OCI-LY7 (cell line): ENCODE measurements at regions not wholly inside any gene's neighbourhood (a gene's known extent, or its start where the extent isn't known, plus 50 kb on each side); places are given as distances from the start of the nearest gene placed in this dataset.

Source experiments
- BruUV-seq: library from RNA; stranded (reverse); fragments of 400-500 nt; replicated peaks from 2 replicates; lab custom pipeline; 2021; lab: Mats Ljungman, UMichigan
- CTCF ChIA-PET: fragments of 300-600 bp; sonication (Branson Sonifier 250); formaldehyde crosslinking; loops from one replicate; lab custom pipeline; 2022; ENCODE audit warnings: antibody characterized with exemption; ENCODE audit not compliant: unreplicated experiment; lab: Charles Lee
- POLR2A ChIA-PET: fragments of 300-600 bp; sonication (Branson Sonifier 250); formaldehyde crosslinking; loops from one replicate; lab custom pipeline; 2022; ENCODE audit warnings: antibody characterized with exemption; lab: Charles Lee
- DNase-seq: peaks from one replicate; pipeline ENCODE4 v3.0.0-alpha.2; 2015; ENCODE audit warnings: low spot score
- H2AFZ ChIP-seq: fragments of 200-600 bp; sonication (generic), shearing (Covaris generic); 2 replicates; pipeline ENCODE4 v1.6.1; 2014; ENCODE audit warnings: mild to moderate bottlenecking, antibody characterized with exemption, low read length, moderate library complexity
- H3K27ac ChIP-seq: fragments of 200-600 bp; sonication (generic); 2 replicates; pipeline ENCODE4 v1.5.1; 2014; ENCODE audit warnings: mixed run types, low read depth, mild to moderate bottlenecking, moderate library complexity, low read length, inconsistent platforms; ENCODE audit not compliant: poor library complexity, severe bottlenecking
- H3K36me3 ChIP-seq: fragments of 200-600 bp; sonication (generic); 2 replicates; pipeline ENCODE4 v1.6.1; 2014; ENCODE audit warnings: mild to moderate bottlenecking, antibody characterized with exemption, low read length, moderate library complexity, mixed read lengths; ENCODE audit not compliant: insufficient read depth
- H3K4me1 ChIP-seq: fragments of 200-600 bp; sonication (generic); 2 replicates; pipeline ENCODE4 v1.5.1; 2014; ENCODE audit warnings: mild to moderate bottlenecking, low read length; ENCODE audit not compliant: insufficient read depth, poor library complexity, severe bottlenecking
- H3K4me2 ChIP-seq: fragments of 200-600 bp; sonication (generic); 2 replicates; pipeline ENCODE4 v1.6.1; 2014; ENCODE audit warnings: mild to moderate bottlenecking, low read length
- H3K4me3 ChIP-seq: fragments of 200-600 bp; sonication (generic); 2 replicates; pipeline ENCODE4 v1.5.1; 2014; ENCODE audit warnings: mild to moderate bottlenecking, low read depth, low read length; ENCODE audit not compliant: poor library complexity, severe bottlenecking
- H3K79me2 ChIP-seq: fragments of 200-600 bp; sonication (generic); 2 replicates; pipeline ENCODE4 v1.6.1; 2016; ENCODE audit warnings: low read depth, mild to moderate bottlenecking, low read length, moderate library complexity, mixed read lengths; ENCODE audit not compliant: insufficient read depth
- H3K9me2 ChIP-seq: fragments of 200-600 bp; sonication (generic); 2 replicates; pipeline ENCODE4 v1.6.1; 2016; ENCODE audit warnings: mild to moderate bottlenecking, low read length, mixed read lengths; ENCODE audit not compliant: insufficient read depth
- H3K9me3 ChIP-seq: fragments of 200-600 bp; sonication (generic); 2 replicates; pipeline ENCODE4 v1.6.1; 2014; ENCODE audit warnings: mild to moderate bottlenecking, mixed run types, low read length, mixed read lengths
- H4K20me1 ChIP-seq: fragments of 200-600 bp; sonication (generic); 2 replicates; pipeline ENCODE4 v1.6.1; 2014; ENCODE audit warnings: mild to moderate bottlenecking, antibody characterized with exemption, low read length, moderate library complexity, mixed read lengths; ENCODE audit not compliant: insufficient read depth
- EZH2phosphoT487 ChIP-seq: fragments of 200-600 bp; sonication (generic); IDR thresholded peaks from 2 replicates; pipeline ENCODE4 v1.6.1; 2018; ENCODE audit warnings: low read depth, borderline replicate concordance, mild to moderate bottlenecking, mixed run types, antibody characterized with exemption, low read length, moderate library complexity, mixed read lengths
- intact Hi-C: fragments of 100-400 bp; cut with micrococcal nuclease; formaldehyde crosslinking; loops from one replicate; pipeline ENCODE4 v1.10.0; 2022; ENCODE audit not compliant: unreplicated experiment
- TF ChIP-seq, protein P1 (sequence below): fragments of 200-600 bp; sonication (generic); conservative IDR thresholded peaks from 2 replicates; pipeline ENCODE4 v1.5.1; 2014; ENCODE audit warnings: mild to moderate bottlenecking, antibody characterized with exemption, low read length, moderate library complexity, mixed read lengths

DNA sequence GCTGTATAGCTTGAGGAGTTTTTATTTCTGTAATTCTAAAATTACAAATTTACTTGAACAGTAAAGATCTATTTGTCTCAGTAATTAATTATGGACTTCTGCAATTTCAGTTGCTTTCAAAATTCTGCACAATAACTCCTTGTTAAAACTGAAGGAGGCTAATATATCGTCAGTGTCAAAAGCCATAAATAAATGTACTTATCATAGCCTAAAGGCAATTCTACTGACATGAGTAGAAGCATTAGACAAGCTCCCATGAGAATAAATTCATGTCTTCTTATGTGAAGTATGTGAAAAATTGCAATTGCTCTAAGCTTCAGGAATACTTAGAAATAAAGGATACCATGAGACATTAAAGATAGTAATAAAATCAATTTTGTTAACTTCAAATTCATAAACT is 381.2 kb upstream of the PCDH10 start:
- ChIA-PET POLR2A (no interaction called here), CTCF (no interaction called here)
- BruUV-seq: no TSS peak
- Histone ChIP-seq H3K9me3 (no peaks in the 10 kb centered on the region), H3K36me3 (no peaks in the 10 kb centered on the region), H3K27ac (no peak overlapping the region), H3K4me2 (no peak overlapping the region), H4K20me1 (no peaks in the 10 kb centered on the region), H3K9me2 (no peaks in the 10 kb centered on the region), H3K79me2 (no peaks in the 10 kb centered on the region), H3K4me3 (no peak overlapping the region), H2AFZ (no peak overlapping the region), H3K4me1 (no peaks in the 10 kb centered on the region)
- no peak for TF ChIP-seq EZH2phosphoT487
- TF ChIP-seq, protein P1, sequence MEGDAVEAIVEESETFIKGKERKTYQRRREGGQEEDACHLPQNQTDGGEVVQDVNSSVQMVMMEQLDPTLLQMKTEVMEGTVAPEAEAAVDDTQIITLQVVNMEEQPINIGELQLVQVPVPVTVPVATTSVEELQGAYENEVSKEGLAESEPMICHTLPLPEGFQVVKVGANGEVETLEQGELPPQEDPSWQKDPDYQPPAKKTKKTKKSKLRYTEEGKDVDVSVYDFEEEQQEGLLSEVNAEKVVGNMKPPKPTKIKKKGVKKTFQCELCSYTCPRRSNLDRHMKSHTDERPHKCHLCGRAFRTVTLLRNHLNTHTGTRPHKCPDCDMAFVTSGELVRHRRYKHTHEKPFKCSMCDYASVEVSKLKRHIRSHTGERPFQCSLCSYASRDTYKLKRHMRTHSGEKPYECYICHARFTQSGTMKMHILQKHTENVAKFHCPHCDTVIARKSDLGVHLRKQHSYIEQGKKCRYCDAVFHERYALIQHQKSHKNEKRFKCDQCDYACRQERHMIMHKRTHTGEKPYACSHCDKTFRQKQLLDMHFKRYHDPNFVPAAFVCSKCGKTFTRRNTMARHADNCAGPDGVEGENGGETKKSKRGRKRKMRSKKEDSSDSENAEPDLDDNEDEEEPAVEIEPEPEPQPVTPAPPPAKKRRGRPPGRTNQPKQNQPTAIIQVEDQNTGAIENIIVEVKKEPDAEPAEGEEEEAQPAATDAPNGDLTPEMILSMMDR: no peak
- intact Hi-C loops: no loop called here
- no peak for DNase-seq

DNA sequence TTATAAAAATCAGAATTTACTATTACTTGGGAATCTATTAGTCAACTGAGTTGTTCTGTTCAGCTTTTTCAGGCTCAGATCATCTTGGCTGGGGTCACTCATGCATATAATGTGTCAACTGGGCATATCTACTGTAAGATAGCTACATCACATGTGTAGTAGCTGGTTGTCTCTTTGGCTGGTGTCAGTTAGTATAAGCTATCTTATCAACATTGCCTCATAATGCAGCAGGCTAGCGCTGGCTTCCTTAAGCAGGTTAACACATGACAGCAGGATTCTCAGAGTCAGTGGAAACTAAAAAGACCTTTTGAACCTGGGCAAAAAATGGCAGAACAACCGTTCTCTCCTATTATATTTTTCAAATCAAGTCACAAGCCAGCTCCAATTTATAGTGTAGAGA is 378.3 kb upstream of the PCDH10 start:
- no peak for DNase-seq
- Histone ChIP-seq H3K4me2 (no peak overlapping the region), H3K9me3 (no peaks in the 10 kb centered on the region), H3K4me1 (no peaks in the 10 kb centered on the region), H3K79me2 (no peaks in the 10 kb centered on the region), H3K36me3 (no peaks in the 10 kb centered on the region), H3K4me3 (no peak overlapping the region), H3K9me2 (no peaks in the 10 kb centered on the region), H2AFZ (no peak overlapping the region), H4K20me1 (no peaks in the 10 kb centered on the region), H3K27ac (no peak overlapping the region)
- intact Hi-C loops: no loop called here
- no TSS peak for BruUV-seq
- no peak for TF ChIP-seq EZH2phosphoT487
- TF ChIP-seq, protein P1: no peak
- POLR2A ChIA-PET: interaction anchor here (0.6 to 0.9 kb wide), 4 partner anchors 7 to 105 kb away, joined by 3 read pairs; no protein-coding TSS in a partner anchor
- CTCF ChIA-PET: no interaction called here

DNA sequence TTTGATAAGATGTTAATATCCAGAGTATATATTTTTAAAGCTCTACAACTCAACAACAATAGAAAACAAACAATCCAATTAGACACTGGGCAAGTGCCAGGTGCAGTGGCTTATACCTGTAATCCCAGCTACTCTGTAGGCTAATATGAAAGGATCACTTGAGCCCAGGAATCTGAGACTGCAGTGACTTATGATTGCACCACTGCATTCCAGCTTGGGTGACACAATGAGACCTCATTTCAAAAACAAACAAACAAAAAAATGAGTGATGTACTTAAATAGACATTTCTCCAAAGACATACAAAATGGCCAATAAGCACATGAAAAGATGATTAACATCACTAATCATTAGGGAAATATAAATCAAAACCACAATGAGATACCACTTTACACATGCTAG is 356.8 kb upstream of the PCDH10 start:
- no peak for DNase-seq
- Histone ChIP-seq H3K79me2 (no peaks in the 10 kb centered on the region), H2AFZ (no peak overlapping the region), H3K27ac (no peak overlapping the region), H3K4me1 (no peaks in the 10 kb centered on the region), H3K4me2 (no peak overlapping the region), H3K9me3 (no peaks in the 10 kb centered on the region), H3K36me3 (no peaks in the 10 kb centered on the region), H3K9me2 (no peaks in the 10 kb centered on the region), H3K4me3 (no peak overlapping the region), H4K20me1 (no peaks in the 10 kb centered on the region)
- TF ChIP-seq, protein P1: no peak
- no peak for TF ChIP-seq EZH2phosphoT487
- CTCF ChIA-PET: no interaction called here
- POLR2A ChIA-PET: no interaction called here
- intact Hi-C loops: no loop called here
- no TSS peak for BruUV-seq
